ENCODE measurements at regions not wholly inside any gene's neighbourhood (a gene's known extent, or its start where the extent isn't known, plus 50 kb on each side); places are given as distances from the start of the nearest gene placed in this dataset.

DNA sequence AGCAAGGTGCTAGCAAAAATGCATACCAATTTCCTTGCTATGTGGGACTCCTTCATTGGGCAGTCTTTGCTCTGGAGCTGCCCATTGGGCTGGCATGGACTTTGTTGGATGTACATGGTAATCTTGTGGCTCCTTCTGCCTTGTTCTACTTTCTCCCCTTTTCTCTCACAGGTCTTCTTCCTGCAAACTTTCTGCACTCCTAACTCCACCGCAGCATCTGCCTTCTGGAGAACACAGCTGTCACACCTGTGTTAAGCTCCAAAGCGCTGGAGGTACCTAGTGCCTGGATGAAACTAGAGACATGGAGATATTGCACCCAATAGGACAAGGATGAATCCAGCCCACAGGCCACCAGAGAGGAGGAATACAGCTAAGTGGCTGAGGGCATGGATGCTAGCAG, 60.7 kb upstream of the CCND2 start:
- H3K4me3 ChIP-seq (ENCODE audit: low read length): no peak overlapping the region
- no peak for TF ChIP-seq TAF1 (IDR thresholded peaks at IDR 0.05; ENCODE audit: low read depth)
- no peak for TF ChIP-seq REST (IDR thresholded peaks at IDR 0.05; ENCODE audit: borderline replicate concordance)
- no peak for TF ChIP-seq MXI1 (conservative IDR thresholded peaks at IDR 0.05; ENCODE audit: poor library complexity, severe bottlenecking)
- no peak for TF ChIP-seq EP300 (conservative IDR thresholded peaks at IDR 0.05; ENCODE audit: poor library complexity, severe bottlenecking)
- TF ChIP-seq POLR2AphosphoS5 (IDR thresholded peaks at IDR 0.05): no peak

GRCh38 chr12:4211372-4211771, 62.2 kb upstream of the CCND2 start:
- TF ChIP-seq, protein P1, sequence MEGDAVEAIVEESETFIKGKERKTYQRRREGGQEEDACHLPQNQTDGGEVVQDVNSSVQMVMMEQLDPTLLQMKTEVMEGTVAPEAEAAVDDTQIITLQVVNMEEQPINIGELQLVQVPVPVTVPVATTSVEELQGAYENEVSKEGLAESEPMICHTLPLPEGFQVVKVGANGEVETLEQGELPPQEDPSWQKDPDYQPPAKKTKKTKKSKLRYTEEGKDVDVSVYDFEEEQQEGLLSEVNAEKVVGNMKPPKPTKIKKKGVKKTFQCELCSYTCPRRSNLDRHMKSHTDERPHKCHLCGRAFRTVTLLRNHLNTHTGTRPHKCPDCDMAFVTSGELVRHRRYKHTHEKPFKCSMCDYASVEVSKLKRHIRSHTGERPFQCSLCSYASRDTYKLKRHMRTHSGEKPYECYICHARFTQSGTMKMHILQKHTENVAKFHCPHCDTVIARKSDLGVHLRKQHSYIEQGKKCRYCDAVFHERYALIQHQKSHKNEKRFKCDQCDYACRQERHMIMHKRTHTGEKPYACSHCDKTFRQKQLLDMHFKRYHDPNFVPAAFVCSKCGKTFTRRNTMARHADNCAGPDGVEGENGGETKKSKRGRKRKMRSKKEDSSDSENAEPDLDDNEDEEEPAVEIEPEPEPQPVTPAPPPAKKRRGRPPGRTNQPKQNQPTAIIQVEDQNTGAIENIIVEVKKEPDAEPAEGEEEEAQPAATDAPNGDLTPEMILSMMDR (IDR thresholded peaks at IDR 0.05; ENCODE audit: poor library complexity, severe bottlenecking): no peak
- no peak for TF ChIP-seq SMC3 (conservative IDR thresholded peaks at IDR 0.05; ENCODE audit: poor library complexity)
- no peak for TF ChIP-seq EP300 (conservative IDR thresholded peaks at IDR 0.05; ENCODE audit: poor library complexity, severe bottlenecking)
- no peak for TF ChIP-seq POLR2AphosphoS5 (IDR thresholded peaks at IDR 0.05)
- TF ChIP-seq TAF1 (IDR thresholded peaks at IDR 0.05; ENCODE audit: low read depth): no peak
- no peak for TF ChIP-seq REST (IDR thresholded peaks at IDR 0.05; ENCODE audit: borderline replicate concordance)
- no peak for TF ChIP-seq EZH2 (IDR thresholded peaks at IDR 0.05; ENCODE audit: borderline replicate concordance, insufficient read depth, low read length, poor library complexity, severe bottlenecking)
- no peak for TF ChIP-seq RAD21 (conservative IDR thresholded peaks at IDR 0.05)
- no peak for TF ChIP-seq MXI1 (conservative IDR thresholded peaks at IDR 0.05; ENCODE audit: poor library complexity, severe bottlenecking)
- no peaks in the 10 kb centered on the region for H3K9me3 ChIP-seq (ENCODE audit: low read length)
- no peaks in the 10 kb centered on the region for H3F3A ChIP-seq (ENCODE audit: insufficient read depth, low read length, poor library complexity, severe bottlenecking)
- no peak overlapping the region for H3K27ac ChIP-seq (ENCODE audit: low read length)
- no peaks in the 10 kb centered on the region for H3K9me2 ChIP-seq (ENCODE audit: insufficient read depth, low read length)
- no peaks in the 10 kb centered on the region for H3K79me2 ChIP-seq (replicated peaks; ENCODE audit: insufficient read depth, low read length)
- H3K4me2 ChIP-seq (ENCODE audit: low read length): no peak overlapping the region
- no peaks in the 10 kb centered on the region for H3K27me3 ChIP-seq (ENCODE audit: insufficient read depth, low read depth, low read length)
- H3K4me3 ChIP-seq (ENCODE audit: low read length): no peak overlapping the region
- H4K20me1 ChIP-seq (ENCODE audit: insufficient read depth): no peaks in the 10 kb centered on the region
- no peaks in the 10 kb centered on the region for H3K36me3 ChIP-seq (ENCODE audit: insufficient read depth, low read length)
- H2AFZ ChIP-seq (ENCODE audit: low read depth, low read length): no peak overlapping the region
- no peak overlapping the region for H3K9ac ChIP-seq (ENCODE audit: low read length)

More for the DNA sequence above, 60.7 kb upstream of the CCND2 start:
- H3F3A ChIP-seq (ENCODE audit: insufficient read depth, low read length, poor library complexity, severe bottlenecking): no peaks in the 10 kb centered on the region
- H3K9me3 ChIP-seq (ENCODE audit: low read length): no peaks in the 10 kb centered on the region
- no peaks in the 10 kb centered on the region for H3K79me2 ChIP-seq (replicated peaks; ENCODE audit: insufficient read depth, low read length)
- H3K9ac ChIP-seq (ENCODE audit: low read length): no peak overlapping the region
- no peaks in the 10 kb centered on the region for H3K36me3 ChIP-seq (ENCODE audit: insufficient read depth, low read length)
- H3K4me2 ChIP-seq (ENCODE audit: low read length): no peak overlapping the region
- no peaks in the 10 kb centered on the region for H3K27me3 ChIP-seq (ENCODE audit: insufficient read depth, low read depth, low read length)
- no peaks in the 10 kb centered on the region for H4K20me1 ChIP-seq (ENCODE audit: insufficient read depth)
- no peak overlapping the region for H2AFZ ChIP-seq (ENCODE audit: low read depth, low read length)
- H3K9me2 ChIP-seq (ENCODE audit: insufficient read depth, low read length): no peaks in the 10 kb centered on the region
- no peak overlapping the region for H3K27ac ChIP-seq (ENCODE audit: low read length)
